ENCODE measurements at regions not wholly inside any gene's neighbourhood (a gene's known extent, or its start where the extent isn't known, plus 50 kb on each side); places are given as distances from the start of the nearest gene placed in this dataset.

GRCh38 chr3:167929968-167930367 lies 165.8 kb downstream of the GOLIM4 start:
- no peak for TF ChIP-seq CTCF (IDR thresholded peaks at IDR 0.05 in 8 of 11, conservative IDR thresholded peaks at IDR 0.05 in 3 of 11)
- no peak for TF ChIP-seq POLR2AphosphoS5 (IDR thresholded peaks at IDR 0.05)
- no peak for TF ChIP-seq POLR2A (IDR thresholded peaks at IDR 0.05)

Data from spleen (tissue), 7 donors.